A549 (cell line): ENCODE measurements at regions not wholly inside any gene's neighbourhood (a gene's known extent, or its start where the extent isn't known, plus 50 kb on each side); places are given as distances from the start of the nearest gene placed in this dataset.

ENCODE experiments used
- CBX2 ChIP-seq: fragments of 200-600 bp; sonication (generic); IDR thresholded peaks from 2 replicates; pipeline ENCODE4 v1.6.1; 2016; ENCODE audit warnings: low read depth, mild to moderate bottlenecking, borderline replicate concordance
- CHD4 ChIP-seq: fragments of 200-600 bp; sonication (generic); IDR thresholded peaks from 2 replicates; pipeline ENCODE4 v1.6.1; 2016; ENCODE audit warnings: antibody characterized with exemption, mild to moderate bottlenecking, borderline replicate concordance
- HDAC2 ChIP-seq: fragments of 200-600 bp; sonication (generic); IDR thresholded peaks from 2 replicates; pipeline ENCODE4 v1.6.1; 2016
- HOXA7 ChIP-seq: fragments of 250-450 bp; sonication (Bioruptor Pico); IDR thresholded peaks from 2 replicates; pipeline ENCODE4 v1.5.0; 2020; ENCODE audit warnings: mild to moderate bottlenecking, moderate library complexity
- NR3C1 ChIP-seq: fragments of >200 bp; sonication (Bioruptor Twin); formaldehyde crosslinking; IDR thresholded peaks from 3 replicates; pipeline ENCODE4 v1.6.1; 2017
- PBX3 ChIP-seq: IDR thresholded peaks from 2 replicates; pipeline ENCODE4 v1.6.1; 2012
- POLR2A ChIP-seq: IDR thresholded peaks from 2 replicates; pipeline ENCODE4 v1.6.1; 2012; ENCODE audit warnings: mild to moderate bottlenecking, low read length
- RFX5 ChIP-seq: fragments of 450-650 bp; IDR thresholded peaks from 2 replicates; pipeline ENCODE4 v1.7.1; 2014; ENCODE audit warnings: antibody characterized with exemption, mild to moderate bottlenecking, moderate library complexity
- SMC3 ChIP-seq: fragments of >200 bp; sonication (Bioruptor Twin); formaldehyde crosslinking; IDR thresholded peaks from 3 replicates; pipeline ENCODE4 v1.6.1; 2018; ENCODE audit warnings: inconsistent platforms
- USF2 ChIP-seq: fragments of 450-650 bp; IDR thresholded peaks from 2 replicates; pipeline ENCODE4 v1.6.1; 2014; ENCODE audit warnings: antibody characterized with exemption
- ZSCAN20 ChIP-seq: fragments of 250-450 bp; sonication (Bioruptor Pico); IDR thresholded peaks from 2 replicates; pipeline ENCODE4 v1.8.0; 2022; ENCODE audit warnings: mild to moderate bottlenecking, moderate library complexity
- TF ChIP-seq, protein P1 (sequence below): IDR thresholded peaks from 2 replicates; pipeline ENCODE4 v1.6.1; 2012
- TF ChIP-seq, protein P2 (sequence below): fragments of >200 bp; sonication (Bioruptor Twin); formaldehyde crosslinking; IDR thresholded peaks from 3 replicates; pipeline ENCODE4 v1.5.1; 2016
- TF ChIP-seq, protein P3 (sequence below): IDR thresholded peaks from 2 replicates; pipeline ENCODE4 v1.6.1; 2012; ENCODE audit warnings: low read depth, borderline replicate concordance

DNA sequence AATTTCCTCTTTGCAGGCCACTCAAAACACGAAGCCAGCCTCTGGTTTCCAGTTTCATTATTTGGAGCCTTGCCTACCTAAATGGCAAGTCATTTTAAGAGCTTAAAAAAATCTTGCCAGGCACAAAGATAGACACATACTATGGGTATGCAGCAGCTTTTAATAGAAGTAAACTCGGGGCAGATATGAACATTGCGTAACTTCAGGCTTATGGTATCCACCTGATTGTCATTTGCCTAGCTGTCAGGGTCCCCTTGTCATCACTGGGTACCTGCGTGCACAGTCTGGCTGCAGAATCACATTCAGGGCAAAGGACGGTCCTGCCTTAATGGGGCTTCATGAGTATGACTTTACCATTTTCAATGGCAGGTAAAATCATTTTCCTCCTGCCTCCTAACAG, 466.1 kb upstream of the NRP1 start:
- TF ChIP-seq, protein P1, sequence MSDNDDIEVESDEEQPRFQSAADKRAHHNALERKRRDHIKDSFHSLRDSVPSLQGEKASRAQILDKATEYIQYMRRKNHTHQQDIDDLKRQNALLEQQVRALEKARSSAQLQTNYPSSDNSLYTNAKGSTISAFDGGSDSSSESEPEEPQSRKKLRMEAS, result no peak
- TF ChIP-seq POLR2A, result no peak
- TF ChIP-seq, protein P2, sequence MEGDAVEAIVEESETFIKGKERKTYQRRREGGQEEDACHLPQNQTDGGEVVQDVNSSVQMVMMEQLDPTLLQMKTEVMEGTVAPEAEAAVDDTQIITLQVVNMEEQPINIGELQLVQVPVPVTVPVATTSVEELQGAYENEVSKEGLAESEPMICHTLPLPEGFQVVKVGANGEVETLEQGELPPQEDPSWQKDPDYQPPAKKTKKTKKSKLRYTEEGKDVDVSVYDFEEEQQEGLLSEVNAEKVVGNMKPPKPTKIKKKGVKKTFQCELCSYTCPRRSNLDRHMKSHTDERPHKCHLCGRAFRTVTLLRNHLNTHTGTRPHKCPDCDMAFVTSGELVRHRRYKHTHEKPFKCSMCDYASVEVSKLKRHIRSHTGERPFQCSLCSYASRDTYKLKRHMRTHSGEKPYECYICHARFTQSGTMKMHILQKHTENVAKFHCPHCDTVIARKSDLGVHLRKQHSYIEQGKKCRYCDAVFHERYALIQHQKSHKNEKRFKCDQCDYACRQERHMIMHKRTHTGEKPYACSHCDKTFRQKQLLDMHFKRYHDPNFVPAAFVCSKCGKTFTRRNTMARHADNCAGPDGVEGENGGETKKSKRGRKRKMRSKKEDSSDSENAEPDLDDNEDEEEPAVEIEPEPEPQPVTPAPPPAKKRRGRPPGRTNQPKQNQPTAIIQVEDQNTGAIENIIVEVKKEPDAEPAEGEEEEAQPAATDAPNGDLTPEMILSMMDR, result no peak
- no peak for TF ChIP-seq RFX5
- TF ChIP-seq CBX2, result no peak
- TF ChIP-seq ZSCAN20, result no peak
- no peak for TF ChIP-seq CHD4
- no peak for TF ChIP-seq SMC3
- no peak for TF ChIP-seq USF2
- TF ChIP-seq, protein P3, sequence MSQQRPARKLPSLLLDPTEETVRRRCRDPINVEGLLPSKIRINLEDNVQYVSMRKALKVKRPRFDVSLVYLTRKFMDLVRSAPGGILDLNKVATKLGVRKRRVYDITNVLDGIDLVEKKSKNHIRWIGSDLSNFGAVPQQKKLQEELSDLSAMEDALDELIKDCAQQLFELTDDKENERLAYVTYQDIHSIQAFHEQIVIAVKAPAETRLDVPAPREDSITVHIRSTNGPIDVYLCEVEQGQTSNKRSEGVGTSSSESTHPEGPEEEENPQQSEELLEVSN, result no peak
- no peak for TF ChIP-seq NR3C1
- TF ChIP-seq HOXA7 (CRISPR knock-in tag), result no peak
- no peak for TF ChIP-seq PBX3
- TF ChIP-seq HDAC2, result no peak
